ENCODE measurements at regions not wholly inside any gene's neighbourhood (a gene's known extent, or its start where the extent isn't known, plus 50 kb on each side); places are given as distances from the start of the nearest gene placed in this dataset.

DNA sequence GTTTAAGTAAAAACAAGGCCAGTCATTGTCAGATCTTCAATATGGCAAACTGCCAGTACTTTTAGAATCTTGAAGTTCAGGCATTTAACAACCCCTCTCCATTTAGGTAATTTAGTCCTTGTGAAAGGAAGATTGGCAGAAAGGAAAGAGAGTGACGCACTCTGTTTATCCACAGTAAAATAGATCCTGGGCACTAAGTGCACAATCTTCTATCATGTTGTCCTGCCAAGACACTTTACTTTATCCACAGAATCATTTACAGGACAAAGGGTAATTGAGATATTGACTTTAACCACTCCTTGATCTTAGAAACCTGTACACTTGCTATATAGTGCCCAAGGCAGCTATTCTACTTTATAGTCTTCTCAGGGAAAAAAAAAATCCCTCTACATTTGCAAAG is 786.4 kb upstream of the SLITRK1 start:
- H3K36me3 ChIP-seq (ENCODE audit: control insufficient read depth, insufficient read depth, low read length): no peaks in the 10 kb centered on the region
- no CpG with 5 or more reads among the region's 1 CpG for WGBS (ENCODE audit: insufficient coverage, insufficient read length)
- H3K4me3 ChIP-seq (ENCODE audit: low read length): no peak overlapping the region
- no peak for DNase-seq (ENCODE audit: low read depth, low spot score)
- H3K27ac ChIP-seq (ENCODE audit: low read length): no peak overlapping the region
- H3K4me1 ChIP-seq (ENCODE audit: control insufficient read depth, insufficient read depth, low read length): no peaks in the 10 kb centered on the region
- no peaks in the 10 kb centered on the region for H3K27me3 ChIP-seq (ENCODE audit: control insufficient read depth, insufficient read depth, low read length)
- H3K9me3 ChIP-seq (ENCODE audit: control insufficient read depth, insufficient read depth, low read length): no peaks in the 10 kb centered on the region

DNA sequence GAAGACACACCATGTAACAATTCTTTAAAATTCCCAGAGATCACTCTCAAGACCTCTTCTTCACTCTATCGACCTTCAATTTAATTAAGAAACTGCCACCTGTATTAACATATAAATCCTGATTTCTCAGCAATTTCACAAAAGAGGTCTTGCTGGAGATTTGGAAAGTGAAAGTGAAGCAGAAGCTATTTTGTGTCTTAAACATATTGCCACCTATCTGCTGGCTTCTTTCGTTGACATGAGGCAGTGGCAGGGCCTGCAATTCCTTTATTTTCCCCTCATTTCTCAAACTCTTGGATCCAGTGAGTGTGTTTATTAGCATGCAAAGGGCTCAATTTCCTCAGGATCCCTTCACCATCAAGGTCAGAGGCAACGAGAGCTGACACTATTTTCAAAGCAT is 780.2 kb upstream of the SLITRK1 start:
- H3K27ac ChIP-seq (ENCODE audit: low read length): no peak overlapping the region
- DNase-seq (ENCODE audit: low read depth, low spot score): no peak
- no peaks in the 10 kb centered on the region for H3K27me3 ChIP-seq (ENCODE audit: control insufficient read depth, insufficient read depth, low read length)
- no peaks in the 10 kb centered on the region for H3K9me3 ChIP-seq (ENCODE audit: control insufficient read depth, insufficient read depth, low read length)
- H3K4me3 ChIP-seq (ENCODE audit: low read length): no peak overlapping the region
- H3K4me1 ChIP-seq (ENCODE audit: control insufficient read depth, insufficient read depth, low read length): no peaks in the 10 kb centered on the region; the same call in 1 of the 2 replicates
- 100% methylated on average over 1 of the region's 3 CpGs for WGBS (ENCODE audit: insufficient coverage, insufficient read length)
- H3K36me3 ChIP-seq (ENCODE audit: control insufficient read depth, insufficient read depth, low read length): no peaks in the 10 kb centered on the region

DNA sequence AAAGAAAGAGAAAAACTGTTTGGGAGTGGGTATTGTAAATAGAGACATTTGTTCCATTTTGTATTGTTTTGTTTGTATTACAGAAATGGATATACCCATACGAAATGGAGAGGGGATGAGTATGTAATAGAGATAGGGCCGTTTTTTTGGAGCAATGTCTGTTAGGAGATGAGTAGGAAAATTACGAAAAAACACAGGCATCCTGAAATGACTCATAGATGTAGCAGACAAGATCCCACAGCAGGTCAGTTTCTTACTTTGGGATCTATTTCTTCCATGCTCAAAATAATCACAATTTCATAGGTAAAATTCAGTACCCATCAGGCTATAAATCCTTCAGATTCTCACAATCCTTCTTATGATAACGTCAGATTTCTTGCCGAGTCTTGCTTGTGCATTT is 779.4 kb upstream of the SLITRK1 start:
- 100% methylated on average over 2 of the region's 5 CpGs for WGBS (ENCODE audit: insufficient coverage, insufficient read length)
- Histone ChIP-seq H3K27me3 (ENCODE audit: control insufficient read depth, insufficient read depth, low read length) (no peaks in the 10 kb centered on the region), H3K27ac (ENCODE audit: low read length) (no peak overlapping the region)

DNA sequence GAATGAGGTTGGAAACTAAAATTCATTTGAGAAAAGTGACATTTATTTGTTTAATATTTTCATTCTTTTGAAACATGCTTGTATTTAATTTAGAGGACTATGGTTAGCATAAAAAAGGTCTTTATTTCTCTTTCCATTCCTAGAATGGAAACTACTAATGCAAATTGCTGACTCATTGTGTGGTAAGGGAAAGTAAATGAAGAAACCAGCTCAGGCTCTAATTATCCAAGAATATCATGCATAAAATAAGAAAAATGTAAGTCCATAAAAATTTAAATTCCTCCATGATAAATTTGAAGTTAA is 777.0 kb upstream of the SLITRK1 start:
- no peak overlapping the region for H3K27ac ChIP-seq (ENCODE audit: low read length)
- H3K27me3 ChIP-seq (ENCODE audit: control insufficient read depth, insufficient read depth, low read length): no peaks in the 10 kb centered on the region
- no peaks in the 10 kb centered on the region for H3K36me3 ChIP-seq (ENCODE audit: control insufficient read depth, insufficient read depth, low read length)
- no peak overlapping the region for H3K4me3 ChIP-seq (ENCODE audit: low read length)
- H3K9me3 ChIP-seq (ENCODE audit: control insufficient read depth, insufficient read depth, low read length): no peaks in the 10 kb centered on the region
- no peaks in the 10 kb centered on the region; the same call in 1 of the 2 replicates for H3K4me1 ChIP-seq (ENCODE audit: control insufficient read depth, insufficient read depth, low read length)
- DNase-seq (ENCODE audit: low read depth, low spot score): no peak

More for the DNA sequence above, 779.4 kb upstream of the SLITRK1 start:
- no peak for DNase-seq (ENCODE audit: low read depth, low spot score)
- no peaks in the 10 kb centered on the region; the same call in 1 of the 2 replicates for H3K4me1 ChIP-seq (ENCODE audit: control insufficient read depth, insufficient read depth, low read length)
- H3K36me3 ChIP-seq (ENCODE audit: control insufficient read depth, insufficient read depth, low read length): no peaks in the 10 kb centered on the region
- H3K9me3 ChIP-seq (ENCODE audit: control insufficient read depth, insufficient read depth, low read length): no peaks in the 10 kb centered on the region
- H3K4me3 ChIP-seq (ENCODE audit: low read length): no peak overlapping the region

DNA sequence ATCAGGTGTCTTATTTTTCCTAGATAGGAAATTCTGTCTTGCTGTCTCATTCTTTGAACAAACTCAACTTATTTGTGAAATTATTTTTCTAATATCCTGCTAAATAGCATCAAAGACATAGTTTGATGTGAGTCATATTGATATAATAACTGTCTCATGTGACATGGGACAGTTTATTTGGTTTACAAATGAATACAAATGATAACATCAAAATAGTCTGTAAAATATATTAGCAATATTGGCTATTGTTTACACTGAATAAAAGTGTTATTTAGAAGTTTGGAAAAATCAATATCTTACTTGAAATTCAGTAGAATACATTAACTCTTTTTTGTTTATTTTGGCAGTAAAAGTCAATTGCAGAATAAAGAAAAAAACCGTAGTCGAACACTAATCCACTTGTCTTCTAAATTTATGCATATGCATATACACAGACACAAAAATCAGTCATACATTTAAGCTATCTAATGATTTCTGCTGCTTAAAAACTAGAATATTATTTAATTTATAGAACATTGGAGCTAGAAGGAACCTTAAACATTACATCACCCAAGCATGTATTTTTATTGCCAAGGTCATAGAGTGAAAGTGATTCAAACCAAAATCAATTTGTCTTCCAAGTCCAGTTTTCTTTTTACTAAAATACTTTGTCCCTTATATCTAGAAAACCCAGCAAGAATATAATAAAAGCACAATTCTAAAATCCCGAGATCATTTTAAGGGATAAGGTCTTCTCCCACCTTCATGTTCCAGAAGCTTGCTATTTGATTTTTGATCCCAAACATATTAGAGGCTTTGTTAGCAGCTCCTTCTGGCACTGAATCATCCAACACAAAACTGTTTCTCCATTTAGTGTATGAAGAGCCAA is 776.5 kb upstream of the SLITRK1 start:
- Histone ChIP-seq H3K4me3 (ENCODE audit: low read length) (no peak overlapping the region), H3K4me1 (ENCODE audit: control insufficient read depth, insufficient read depth, low read length) (no peaks in the 10 kb centered on the region; the same call in 1 of the 2 replicates), H3K27ac (ENCODE audit: low read length) (no peak overlapping the region), H3K9me3 (ENCODE audit: control insufficient read depth, insufficient read depth, low read length) (no peaks in the 10 kb centered on the region), H3K36me3 (ENCODE audit: control insufficient read depth, insufficient read depth, low read length) (no peaks in the 10 kb centered on the region), H3K27me3 (ENCODE audit: control insufficient read depth, insufficient read depth, low read length) (no peaks in the 10 kb centered on the region)
- WGBS (ENCODE audit: insufficient coverage, insufficient read length): no CpG with 5 or more reads among the region's 3 CpGs
- DNase-seq (ENCODE audit: low read depth, low spot score): no peak

DNA sequence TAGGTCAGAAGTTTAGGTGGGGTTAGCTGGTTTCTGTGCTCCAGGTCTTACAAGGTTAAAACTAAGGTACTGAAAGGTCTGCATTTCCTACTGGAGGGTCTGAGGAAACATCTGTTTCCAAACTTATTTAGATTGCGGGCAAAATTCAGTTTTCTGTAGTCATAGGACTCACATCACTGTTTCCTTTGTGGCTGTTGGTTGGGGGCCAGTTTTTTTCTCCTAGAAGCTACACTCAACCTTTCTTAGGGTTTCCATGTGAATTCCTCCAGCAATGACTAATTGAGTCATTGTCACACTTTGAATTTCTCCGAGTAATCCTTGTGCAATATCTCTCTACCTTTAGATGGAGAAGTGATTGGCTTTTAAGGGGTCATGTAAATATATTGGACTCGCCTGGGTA is 773.4 kb upstream of the SLITRK1 start:
- H3K27ac ChIP-seq (ENCODE audit: low read length): no peak overlapping the region
- no peak overlapping the region for H3K4me3 ChIP-seq (ENCODE audit: low read length)
- no peaks in the 10 kb centered on the region for H3K27me3 ChIP-seq (ENCODE audit: control insufficient read depth, insufficient read depth, low read length)
- no peaks in the 10 kb centered on the region for H3K36me3 ChIP-seq (ENCODE audit: control insufficient read depth, insufficient read depth, low read length)
- 0 out of 2 replicates have a peak, but pooled peaks cover 1% of the 10 kb centered on the region for H3K4me1 ChIP-seq (ENCODE audit: control insufficient read depth, insufficient read depth, low read length)
- WGBS (ENCODE audit: insufficient coverage, insufficient read length): no CpG with 5 or more reads among the region's 3 CpGs
- H3K9me3 ChIP-seq (ENCODE audit: control insufficient read depth, insufficient read depth, low read length): no peaks in the 10 kb centered on the region
- no peak for DNase-seq (ENCODE audit: low read depth, low spot score)

DNA sequence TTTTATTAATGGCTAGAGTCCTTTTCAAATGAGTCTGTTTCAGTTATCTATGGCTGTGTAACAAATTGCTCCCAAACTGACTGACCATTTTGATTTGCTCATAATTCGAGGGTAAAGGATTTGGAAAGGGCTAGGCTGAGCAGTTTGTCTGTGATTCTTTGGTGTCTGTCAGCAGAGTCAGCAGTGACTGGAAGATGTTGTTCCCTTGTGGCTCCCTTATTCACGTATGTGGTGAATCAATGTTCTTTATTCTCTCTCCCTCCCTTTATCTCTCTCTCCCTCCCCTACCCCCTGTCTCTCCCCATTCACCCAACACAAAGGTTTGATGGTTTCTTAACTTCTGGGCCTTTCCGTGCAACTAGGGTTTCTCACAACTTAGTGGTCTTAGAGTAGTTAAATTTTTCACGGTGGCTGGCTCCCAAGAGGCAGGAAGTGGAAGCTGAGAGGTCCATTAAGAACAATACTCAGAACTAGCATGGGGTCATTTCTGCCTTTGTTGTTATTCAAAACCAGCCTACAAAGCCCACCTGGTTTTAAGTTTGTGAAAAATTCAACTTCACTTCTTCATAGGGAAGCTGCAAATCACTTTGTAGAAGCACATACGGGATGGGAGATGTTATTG is 772.5 kb upstream of the SLITRK1 start:
- H3K36me3 ChIP-seq (ENCODE audit: control insufficient read depth, insufficient read depth, low read length): no peaks in the 10 kb centered on the region
- no peak overlapping the region for H3K27ac ChIP-seq (ENCODE audit: low read length)
- H3K4me3 ChIP-seq (ENCODE audit: low read length): no peak overlapping the region
- H3K4me1 ChIP-seq (ENCODE audit: control insufficient read depth, insufficient read depth, low read length): 0 out of 2 replicates have a peak, but pooled peaks cover 1% of the 10 kb centered on the region
- no CpG with 5 or more reads among the region's 5 CpGs for WGBS (ENCODE audit: insufficient coverage, insufficient read length)
- no peaks in the 10 kb centered on the region for H3K9me3 ChIP-seq (ENCODE audit: control insufficient read depth, insufficient read depth, low read length)
- H3K27me3 ChIP-seq (ENCODE audit: control insufficient read depth, insufficient read depth, low read length): no peaks in the 10 kb centered on the region
- DNase-seq (ENCODE audit: low read depth, low spot score): peak; percentile 87

DNA sequence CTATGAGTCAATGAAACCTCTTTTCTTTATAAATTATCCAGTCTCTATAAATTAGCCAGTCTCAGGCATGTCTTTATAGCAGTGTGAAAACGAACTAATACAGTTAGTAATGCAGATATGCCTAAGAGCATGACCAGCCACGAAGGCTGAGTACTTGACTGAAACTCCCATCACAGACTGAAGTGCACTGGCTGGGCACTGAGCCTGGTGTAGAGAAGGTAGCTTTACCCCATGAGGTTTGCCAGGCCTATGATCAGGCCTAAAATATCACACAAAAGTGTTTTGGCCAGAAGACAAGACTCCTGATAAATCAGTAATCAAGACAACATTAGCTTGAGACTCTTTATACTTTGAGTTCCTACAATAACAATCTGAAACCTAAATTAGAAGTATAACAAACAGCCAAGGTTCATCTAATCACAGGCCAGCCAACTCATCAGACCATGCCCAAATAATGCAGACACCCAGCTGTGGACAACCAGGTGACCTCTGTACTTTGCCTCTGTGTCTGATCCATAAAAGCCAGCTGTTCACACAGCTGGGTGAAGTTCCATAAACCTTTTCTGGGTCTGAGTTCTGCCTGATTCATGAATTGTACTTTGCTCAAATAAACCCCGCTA is 771.8 kb upstream of the SLITRK1 start:
- H3K27me3 ChIP-seq (ENCODE audit: control insufficient read depth, insufficient read depth, low read length): no peaks in the 10 kb centered on the region
- no peak overlapping the region for H3K4me3 ChIP-seq (ENCODE audit: low read length)
- no peak overlapping the region for H3K27ac ChIP-seq (ENCODE audit: low read length)
- no peak for DNase-seq (ENCODE audit: low read depth, low spot score)
- H3K9me3 ChIP-seq (ENCODE audit: control insufficient read depth, insufficient read depth, low read length): no peaks in the 10 kb centered on the region
- no CpG with 5 or more reads among the region's 3 CpGs for WGBS (ENCODE audit: insufficient coverage, insufficient read length)
- H3K36me3 ChIP-seq (ENCODE audit: control insufficient read depth, insufficient read depth, low read length): no peaks in the 10 kb centered on the region
- 0 out of 2 replicates have a peak, but pooled peaks cover 1% of the 10 kb centered on the region for H3K4me1 ChIP-seq (ENCODE audit: control insufficient read depth, insufficient read depth, low read length)

DNA sequence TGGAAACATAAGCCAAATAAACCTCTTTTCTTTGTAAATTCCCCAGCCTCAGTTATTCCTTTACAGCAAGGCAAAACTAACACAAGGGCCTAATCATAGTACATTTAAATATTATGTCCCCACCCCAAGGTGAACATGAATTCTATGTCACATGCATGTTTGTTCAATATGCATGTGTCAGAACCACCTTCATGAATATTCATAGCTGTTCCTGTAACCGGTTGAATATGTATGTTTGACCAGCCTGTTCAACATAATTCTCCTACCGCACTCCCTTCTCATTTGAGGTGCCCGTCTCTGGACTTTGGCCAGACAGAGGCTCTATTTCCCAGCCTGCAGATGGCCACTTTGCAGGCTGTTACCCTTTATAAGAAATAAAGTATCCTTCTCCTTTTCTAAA is 769.4 kb upstream of the SLITRK1 start:
- Histone ChIP-seq H3K36me3 (ENCODE audit: control insufficient read depth, insufficient read depth, low read length) (no peaks in the 10 kb centered on the region), H3K27ac (ENCODE audit: low read length) (no peak overlapping the region), H3K4me1 (ENCODE audit: control insufficient read depth, insufficient read depth, low read length) (0 out of 2 replicates have a peak, but pooled peaks cover 1% of the 10 kb centered on the region), H3K27me3 (ENCODE audit: control insufficient read depth, insufficient read depth, low read length) (no peaks in the 10 kb centered on the region), H3K9me3 (ENCODE audit: control insufficient read depth, insufficient read depth, low read length) (no peaks in the 10 kb centered on the region), H3K4me3 (ENCODE audit: low read length) (no peak overlapping the region)
- no peak for DNase-seq (ENCODE audit: low read depth, low spot score)
- no CpG with 5 or more reads among the region's 3 CpGs for WGBS (ENCODE audit: insufficient coverage, insufficient read length)

DNA sequence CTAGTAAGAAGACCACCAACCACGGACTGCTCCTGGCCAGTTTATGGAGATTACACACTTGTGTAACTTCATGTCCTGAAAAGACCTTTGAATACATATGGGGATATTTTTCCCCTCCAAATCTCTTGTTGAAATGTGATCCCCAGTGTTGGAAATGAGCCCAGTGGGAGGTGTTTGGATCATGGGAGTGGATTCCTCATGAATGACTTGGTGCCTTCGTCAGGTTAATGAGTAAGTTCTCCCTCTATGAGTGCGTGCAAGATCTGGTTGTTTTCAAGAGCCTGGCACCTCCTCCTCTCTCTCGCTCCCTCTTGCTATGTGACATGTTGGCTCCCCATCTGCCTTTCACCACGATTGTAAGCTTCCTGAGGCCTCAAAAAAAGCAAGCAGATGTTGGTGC is 769.0 kb upstream of the SLITRK1 start:
- Histone ChIP-seq H3K27me3 (ENCODE audit: control insufficient read depth, insufficient read depth, low read length) (no peaks in the 10 kb centered on the region), H3K4me1 (ENCODE audit: control insufficient read depth, insufficient read depth, low read length) (0 out of 2 replicates have a peak, but pooled peaks cover 1% of the 10 kb centered on the region), H3K4me3 (ENCODE audit: low read length) (no peak overlapping the region), H3K9me3 (ENCODE audit: control insufficient read depth, insufficient read depth, low read length) (no peaks in the 10 kb centered on the region), H3K36me3 (ENCODE audit: control insufficient read depth, insufficient read depth, low read length) (no peaks in the 10 kb centered on the region), H3K27ac (ENCODE audit: low read length) (no peak overlapping the region)
- no CpG with 5 or more reads among the region's 5 CpGs for WGBS (ENCODE audit: insufficient coverage, insufficient read length)
- no peak for DNase-seq (ENCODE audit: low read depth, low spot score)

Measured in iPS DF 6.9 (cell line).